HG03442 (cell line): ENCODE measurements at regions not wholly inside any gene's neighbourhood (a gene's known extent, or its start where the extent isn't known, plus 50 kb on each side); places are given as distances from the start of the nearest gene placed in this dataset.

ENCODE experiments used
- ATAC-seq: cut with Tn5 transposase; IDR thresholded peaks from one replicate; pipeline ENCODE4 v1.9.1; 2021; ENCODE audit warnings: mild to moderate bottlenecking, moderate library complexity; ENCODE audit not compliant: unreplicated experiment

DNA sequence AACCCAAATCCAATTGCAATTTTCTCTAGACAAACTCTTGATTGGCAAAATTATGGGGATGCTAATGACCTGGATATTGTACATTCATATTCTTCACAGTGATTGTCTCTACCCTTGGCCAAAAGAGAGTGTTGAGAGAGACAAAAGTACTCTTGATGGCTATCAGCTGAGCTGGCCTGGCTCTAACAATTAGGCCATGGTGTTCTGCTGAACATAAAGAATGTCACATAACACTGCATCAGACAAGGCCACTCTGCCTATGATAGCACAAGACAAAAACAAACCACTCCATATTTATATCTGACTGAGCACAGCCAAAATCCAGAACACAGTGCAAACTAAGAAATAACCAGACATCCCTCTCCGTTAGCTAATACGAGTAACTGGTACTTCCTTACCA is 101.7 kb downstream of the ADAMTS1 start:
- ATAC-seq: no peak

DNA sequence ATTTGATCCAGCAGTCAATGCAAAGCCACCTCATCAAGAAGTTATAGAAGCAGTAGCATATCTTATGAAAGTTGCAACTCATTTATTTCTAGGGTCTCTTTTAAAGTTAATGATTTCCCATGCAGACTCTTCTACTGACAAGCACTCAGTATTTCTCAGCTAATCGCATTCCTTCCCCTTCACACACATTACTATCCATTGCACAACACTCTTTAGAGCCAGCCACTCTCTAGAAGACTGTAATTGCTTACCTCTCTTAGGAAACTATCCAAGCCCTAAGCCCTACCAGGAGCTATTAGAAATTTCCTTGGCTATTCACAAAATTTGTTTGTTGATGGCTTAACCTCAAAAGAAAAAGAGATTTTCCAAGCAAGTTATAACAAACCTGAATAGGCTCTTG is 106.0 kb downstream of the ADAMTS1 start:
- ATAC-seq: no peak

DNA sequence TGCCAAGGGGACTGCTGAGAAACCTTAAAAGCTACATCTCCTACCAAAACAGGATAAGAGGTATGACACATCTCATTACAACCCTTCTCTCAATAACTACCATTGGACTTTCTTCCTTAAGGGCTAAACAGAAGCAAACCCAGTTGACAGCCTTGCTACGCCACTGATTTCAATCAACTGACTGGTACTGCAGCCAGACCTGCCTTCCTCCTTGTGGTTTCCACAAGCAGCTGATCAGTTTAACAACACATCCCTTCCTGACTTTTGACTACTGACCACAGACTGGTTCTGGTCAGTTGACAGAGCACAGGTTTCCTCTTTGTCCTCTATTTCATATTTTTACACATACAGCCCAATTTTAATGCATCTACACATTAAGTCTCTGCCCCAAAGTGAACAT is 108.8 kb downstream of the ADAMTS1 start:
- no peak for ATAC-seq

DNA sequence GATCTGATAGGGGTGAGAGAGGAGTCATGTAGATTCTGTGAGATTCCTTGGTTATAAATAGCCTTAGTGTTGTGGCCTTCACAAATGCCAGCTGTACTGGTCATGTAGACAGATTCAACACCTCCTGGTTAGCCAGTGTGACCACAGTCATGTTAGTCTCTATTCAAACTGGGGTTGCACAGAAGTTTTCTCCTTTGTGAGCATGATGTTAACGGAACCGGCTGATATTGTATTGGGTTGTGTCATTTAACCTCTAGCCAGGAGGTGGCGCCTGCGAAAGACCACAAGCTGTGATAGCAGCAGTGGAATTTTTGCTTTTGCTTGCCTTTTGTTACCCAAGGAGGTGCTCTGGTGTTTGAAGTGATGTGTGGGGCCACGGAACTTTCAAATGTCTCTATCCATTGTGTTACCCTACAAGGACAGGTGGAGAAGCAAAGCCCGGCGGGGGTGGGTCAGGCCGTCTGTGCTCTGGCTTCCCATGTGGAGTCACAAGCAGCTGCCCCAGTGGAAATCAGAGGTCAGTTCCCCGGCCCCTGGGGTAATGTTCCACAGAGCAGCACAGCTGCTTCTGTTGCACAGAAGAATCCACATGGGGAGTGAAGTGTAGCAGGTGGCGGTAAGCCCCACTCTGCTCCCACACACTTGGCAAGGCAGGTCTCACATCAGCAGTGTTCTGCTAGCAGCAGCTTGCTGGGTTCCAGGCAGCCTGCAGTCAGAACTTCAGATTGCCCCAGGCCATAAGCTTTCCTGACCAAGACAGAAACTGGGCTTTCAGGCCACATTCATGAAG is 112.6 kb downstream of the ADAMTS1 start:
- no peak for ATAC-seq

DNA sequence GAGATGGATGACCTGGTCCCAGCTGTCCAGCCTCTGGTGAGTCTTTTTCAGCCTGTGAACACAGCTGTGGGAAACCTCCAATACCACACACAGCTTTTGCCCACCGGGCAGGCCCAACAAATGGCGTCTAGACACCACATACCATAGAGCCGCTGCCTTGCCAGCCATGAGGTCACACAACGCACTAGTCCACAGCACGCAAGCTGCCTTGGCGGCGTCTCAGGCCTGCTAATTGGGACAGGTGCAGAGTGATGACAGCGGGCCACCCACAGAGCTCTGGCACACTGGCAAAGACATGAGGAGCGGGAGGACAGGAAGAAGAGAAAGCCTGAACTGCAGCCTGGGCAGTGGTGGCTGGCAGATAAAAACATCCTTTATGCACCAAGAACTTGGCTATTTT is 125.5 kb downstream of the ADAMTS1 start:
- ATAC-seq: no peak

DNA sequence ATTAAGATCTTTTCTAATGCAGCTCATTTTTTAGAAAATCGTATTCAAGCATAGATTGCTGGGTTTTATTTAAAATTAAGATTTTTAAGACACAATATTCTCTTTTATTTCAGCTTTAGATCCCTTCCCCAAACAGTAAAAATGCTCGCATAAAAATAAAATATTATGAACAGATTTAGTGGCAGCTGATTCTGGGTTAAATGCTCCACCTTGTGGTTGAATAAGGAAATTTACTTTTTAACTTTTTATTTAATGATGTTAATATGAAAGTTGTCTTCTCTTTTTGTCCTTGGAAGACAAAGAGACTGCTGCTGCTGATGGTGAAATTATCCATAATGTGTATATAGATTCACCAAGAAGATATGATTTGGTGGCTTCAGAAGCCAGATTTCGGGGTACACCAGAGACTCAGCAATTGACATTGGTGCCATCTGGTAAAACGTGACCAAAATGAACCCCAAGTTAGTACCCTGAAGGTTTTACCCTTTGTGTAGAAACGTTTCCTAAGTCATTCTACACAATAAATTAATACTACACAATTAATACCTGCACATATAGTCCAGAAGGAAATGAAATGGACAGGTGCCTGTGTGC is 128.0 kb downstream of the ADAMTS1 start:
- ATAC-seq: no peak

DNA sequence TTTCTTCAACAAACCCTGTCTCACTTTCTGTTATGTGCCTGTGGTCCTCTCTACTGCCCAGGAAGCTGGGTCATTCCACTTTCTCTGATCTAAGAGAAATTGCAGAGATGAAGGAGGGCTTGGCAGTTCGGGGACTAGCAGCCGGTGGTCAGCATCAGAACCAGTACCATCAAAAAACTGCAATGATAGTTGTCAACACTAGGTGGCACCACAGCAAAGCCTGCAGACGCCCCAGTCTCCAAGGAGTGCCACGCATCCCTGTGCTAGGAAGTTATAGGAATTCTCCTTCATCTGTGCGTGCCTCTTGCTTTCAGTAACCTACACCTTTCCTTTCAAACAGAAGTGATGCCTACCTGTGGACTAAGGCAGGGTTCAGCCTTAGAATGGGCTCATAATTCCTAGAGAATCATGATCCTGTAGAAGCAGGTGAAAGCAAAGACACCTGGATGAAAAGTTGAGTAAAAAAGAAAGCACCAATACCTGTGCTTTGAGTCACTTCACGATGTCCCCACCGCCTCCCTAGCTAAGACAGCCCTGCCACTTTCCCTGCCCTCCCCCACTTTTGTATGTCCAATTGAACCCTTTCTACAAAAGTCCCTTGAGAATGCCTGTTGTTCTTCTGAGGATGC is 129.2 kb downstream of the ADAMTS1 start:
- peak; percentile 63 for ATAC-seq

DNA sequence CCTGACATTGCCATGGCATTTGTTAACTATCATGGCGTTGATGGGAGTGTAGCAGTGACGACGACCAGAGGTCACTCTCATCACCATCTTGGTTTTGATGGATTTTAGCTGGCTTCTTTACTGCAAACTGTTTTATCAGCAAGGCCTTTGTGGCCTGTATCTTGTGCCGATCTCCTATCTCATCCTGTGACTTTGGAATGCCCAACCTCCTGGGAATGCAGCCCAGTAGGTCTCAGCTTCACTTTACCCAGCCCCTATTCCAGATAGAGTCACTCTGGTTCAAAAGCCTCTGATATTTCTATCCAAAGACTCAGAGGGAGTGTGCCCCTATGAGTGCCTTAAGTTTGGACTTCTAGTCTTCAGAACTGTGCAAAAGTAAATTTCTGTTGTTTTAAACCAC is 130.1 kb downstream of the ADAMTS1 start:
- no peak for ATAC-seq

DNA sequence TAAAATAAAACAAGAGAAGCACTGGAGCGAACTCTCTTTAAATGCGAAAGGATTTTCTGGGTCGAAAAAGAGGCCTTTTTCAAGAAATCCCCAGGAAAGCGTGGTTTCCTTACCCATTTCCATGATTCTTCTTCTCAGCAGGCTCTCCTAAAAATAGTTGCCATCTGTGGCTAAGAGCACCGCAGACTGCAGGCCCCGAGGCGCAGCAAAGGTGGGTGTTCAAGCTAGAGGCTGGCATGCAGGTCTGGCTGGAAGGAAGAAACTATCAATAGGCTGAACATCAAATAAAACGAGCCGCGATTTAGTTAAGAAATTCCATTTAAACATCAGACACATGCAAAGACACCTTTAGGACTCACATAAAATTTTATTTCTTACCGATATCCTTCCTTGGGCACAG is 135.1 kb downstream of the ADAMTS1 start:
- ATAC-seq: no peak

DNA sequence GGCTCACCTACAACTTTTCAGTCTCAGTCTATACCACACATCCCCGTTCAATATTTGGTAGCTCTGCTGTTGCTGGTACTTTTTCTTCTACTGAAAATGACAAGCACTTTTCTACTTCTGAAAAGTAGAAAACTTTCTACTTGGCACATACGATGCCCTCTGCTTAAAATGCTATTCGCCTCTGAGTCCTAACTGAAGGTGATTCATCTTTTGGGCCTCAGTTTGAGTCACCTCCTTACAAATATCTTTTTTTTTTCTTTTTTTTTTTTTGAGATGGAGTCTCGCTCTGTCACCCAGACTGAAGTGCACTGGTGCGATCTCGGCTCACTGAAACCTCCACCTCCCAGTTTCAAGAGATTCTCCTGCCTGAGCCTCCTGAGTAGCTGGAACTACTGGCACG is 136.0 kb upstream of the CYYR1 start:
- no peak for ATAC-seq

DNA sequence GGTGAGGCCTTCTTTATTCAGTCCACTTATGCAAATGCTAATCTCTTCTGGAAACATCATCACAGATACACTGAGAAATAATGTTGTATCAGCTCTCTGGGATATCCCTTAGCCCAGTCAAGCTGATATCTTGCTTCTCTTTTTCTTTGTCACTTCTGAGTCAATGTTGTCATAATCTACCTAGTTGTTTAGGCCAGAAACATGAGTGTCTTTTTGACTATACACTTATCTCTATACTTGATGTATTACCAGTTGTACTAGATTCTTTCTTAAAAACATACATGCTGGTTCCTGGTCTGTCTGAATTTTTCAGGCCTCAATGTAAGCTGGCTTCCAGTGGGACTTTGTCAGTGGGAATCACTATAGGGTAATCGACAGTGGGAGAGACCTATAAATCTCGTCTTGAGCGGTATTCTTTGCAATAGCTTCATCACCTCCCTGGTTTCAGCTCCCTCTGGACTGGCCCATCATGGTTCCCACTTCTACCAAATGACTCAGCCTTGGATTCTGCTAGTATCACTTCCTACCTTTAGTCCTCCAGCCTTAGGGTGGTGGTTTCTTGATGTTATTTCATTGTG is 135.2 kb upstream of the CYYR1 start:
- ATAC-seq: no peak

DNA sequence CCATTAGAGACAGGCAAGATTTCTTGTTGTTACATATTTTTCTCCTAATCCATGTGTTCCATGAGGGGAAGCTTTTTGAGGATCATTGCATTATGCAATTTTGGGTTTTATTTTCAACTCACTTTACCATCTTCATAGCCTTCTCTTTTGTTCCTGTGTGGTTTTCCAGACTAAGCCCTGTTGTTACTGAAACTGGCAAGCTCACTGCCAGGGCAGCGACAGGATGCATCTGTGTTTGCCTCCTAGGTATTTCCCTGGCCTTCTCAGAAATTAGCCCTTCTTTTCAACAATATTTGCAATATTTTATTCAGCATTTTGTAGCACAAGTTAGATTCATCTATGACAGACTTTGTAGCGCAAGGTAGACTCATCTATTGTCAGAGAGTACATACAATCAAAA is 134.2 kb upstream of the CYYR1 start:
- ATAC-seq: no peak

DNA sequence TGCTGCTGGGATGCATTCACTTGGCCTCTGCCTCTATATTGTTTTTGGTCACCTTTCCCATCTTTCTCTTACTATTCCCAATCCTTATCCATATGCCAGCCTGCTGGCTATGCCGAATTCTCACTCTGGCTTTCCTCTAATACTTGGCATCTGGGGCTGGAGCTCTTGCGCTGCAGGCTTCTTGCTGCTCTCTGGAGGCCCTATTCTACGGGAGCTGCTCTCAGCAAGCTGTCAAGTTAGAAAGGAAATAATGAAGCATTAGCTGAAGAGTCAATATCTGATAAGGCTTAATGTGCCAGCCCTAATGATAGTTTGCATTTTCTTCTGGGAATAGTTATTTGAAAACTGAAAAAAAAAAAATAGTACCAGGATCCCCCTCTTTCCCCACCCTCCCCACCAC is 125.3 kb upstream of the CYYR1 start:
- no peak for ATAC-seq

DNA sequence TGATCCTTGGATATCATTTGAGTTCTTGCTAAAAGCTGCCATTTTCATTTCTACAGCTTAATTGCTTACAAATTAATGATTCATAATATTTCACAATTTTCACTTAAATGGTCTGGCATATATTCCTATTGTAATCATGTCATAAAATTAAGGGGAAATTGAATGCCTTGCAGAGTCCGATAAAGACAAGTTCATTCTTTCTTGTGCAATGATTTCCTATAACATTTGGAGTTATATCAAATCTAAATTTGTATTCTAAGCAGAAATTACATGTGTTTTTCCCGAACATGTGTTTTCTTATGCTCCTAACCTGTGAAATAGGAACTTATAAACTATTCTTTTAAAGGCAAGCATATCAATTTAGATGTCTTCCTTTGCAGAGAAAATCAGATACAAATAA is 118.3 kb upstream of the CYYR1 start:
- ATAC-seq: no peak

DNA sequence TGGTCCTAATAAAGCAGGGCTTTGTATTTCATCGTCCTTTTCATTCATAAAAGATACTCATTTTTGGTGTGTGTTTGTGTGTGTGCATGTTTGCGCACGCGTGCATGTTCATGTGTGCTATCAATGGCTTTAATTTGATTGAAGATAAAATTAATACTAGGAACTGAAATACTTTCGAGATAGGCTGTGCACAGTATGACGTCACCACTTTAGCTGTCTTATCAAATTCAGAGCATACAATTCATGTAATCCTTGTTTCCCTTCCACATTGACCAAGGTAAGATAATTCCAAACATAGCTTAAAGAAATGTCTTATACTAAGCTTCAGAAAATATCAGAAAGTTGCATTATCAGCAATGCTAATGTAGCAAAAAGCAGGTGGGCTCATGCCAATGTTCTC is 113.6 kb upstream of the CYYR1 start:
- ATAC-seq: no peak

DNA sequence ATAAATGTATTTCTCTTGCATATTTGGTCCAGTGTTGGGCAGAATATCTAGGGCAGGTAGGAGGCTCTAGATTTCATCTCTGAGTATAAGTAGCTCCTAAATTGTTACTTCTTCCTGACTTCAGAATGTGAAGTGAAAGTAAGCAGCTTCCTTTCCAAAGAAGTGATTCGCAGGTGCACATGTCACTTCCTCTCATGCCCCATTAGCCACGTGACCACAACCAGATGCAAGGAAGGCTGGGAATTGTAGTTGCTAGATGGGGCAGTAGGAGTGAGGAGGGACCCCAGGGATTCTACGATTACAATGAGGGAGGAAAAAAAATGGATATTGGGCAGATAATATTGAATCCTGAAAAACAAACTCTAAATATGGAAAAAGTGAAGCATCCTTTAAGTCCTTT is 113.2 kb upstream of the CYYR1 start:
- ATAC-seq: peak; percentile 84

DNA sequence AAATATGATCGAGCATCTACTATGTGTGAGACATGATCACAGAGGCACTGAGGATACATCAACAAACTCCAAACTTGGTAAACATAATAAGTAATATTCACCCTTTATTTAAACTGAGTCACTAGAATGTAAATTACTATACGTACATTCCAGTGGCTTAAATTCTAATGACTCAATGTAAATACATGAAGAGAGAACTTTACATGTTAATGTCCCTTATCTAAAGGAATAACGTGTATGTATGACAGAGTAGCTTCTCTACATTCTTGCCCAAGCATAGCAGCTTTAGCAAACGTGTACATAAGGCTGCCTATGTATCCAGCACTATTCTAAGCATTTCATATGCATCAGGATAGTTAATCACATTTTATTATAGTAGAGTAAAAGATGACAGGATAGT is 111.8 kb upstream of the CYYR1 start:
- no peak for ATAC-seq

DNA sequence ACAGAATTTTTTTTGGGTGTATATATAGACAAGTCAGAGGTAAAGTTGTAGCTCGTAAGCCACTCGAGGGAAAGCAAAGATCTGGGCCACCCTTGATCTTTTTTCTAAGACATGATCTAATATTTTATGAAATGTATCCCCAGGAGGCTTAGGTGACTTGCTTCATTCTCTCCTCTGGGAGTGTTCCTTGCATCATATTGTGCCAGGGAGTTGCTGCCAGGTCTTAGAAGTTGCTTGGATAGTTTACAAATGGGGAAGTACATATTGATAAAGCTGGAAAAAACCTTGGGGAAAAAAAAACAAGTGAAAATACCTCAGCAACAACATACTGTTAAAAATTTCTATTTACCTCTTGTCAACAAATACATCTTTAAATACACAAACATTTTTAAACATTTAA is 110.9 kb upstream of the CYYR1 start:
- no peak for ATAC-seq

DNA sequence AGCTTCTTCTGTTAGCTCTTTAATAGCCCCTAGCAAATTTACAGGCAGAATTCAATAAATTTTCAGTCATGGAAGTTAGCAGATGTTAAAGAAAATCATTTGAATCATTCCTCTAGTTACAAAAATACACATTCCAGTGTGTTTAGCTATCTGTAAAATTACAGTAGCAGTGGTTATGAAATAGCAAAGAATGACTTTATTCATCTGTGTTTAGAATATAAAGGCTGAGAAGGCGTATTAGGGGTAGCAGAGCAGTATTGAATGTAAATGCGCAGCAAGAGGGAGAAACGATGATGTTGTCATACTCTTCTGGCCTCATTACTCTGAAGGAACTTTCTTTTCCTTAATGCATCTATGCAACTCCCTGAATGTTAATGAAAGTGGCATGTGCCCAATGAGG is 106.2 kb upstream of the CYYR1 start:
- ATAC-seq: no peak

DNA sequence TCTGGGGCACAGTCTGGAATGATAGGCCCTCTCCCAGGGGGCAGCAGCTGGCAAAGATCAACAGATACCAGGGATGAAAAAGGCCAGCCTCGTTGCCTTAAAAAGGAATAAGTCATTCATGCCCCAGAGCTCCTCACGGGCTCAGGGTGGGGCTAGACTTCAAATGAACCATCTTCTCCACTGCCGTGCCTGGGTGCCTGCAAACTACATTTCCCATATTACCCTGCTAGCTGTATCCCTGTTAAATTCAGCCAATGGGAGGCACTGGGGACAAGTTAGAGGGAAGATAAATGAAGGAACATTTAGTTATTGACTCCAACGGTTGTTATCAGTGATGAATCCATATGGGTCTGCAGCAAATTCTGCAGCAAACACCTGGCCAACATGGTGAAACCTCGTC is 101.2 kb upstream of the CYYR1 start:
- no peak for ATAC-seq

DNA sequence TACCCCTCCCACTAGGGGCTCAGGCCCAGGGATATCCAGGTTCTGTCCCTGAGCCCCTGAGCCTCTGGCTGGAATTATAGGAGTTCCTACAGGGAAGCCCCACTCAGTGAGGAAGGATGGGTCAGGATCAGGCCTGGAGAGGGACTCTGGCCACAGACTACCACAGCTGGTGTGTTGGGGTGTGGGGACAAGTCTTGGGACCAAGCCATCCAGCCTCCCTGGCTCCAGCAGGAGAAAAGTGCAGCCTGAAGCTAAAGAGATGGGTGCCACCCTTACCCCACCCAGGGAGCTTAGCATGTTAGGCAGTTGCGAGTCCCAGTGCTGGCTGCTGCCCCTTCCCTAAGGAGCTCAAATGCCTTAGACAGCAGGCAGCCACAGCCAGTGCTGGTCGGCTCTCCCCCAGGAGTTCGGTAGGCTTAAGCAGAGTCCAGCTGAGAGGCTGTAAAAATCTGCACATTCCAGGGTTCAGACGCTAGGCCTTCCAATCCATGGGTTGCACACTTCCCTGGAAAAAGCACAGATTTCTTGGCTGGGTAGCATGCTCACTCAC is 96.2 kb upstream of the CYYR1 start:
- no peak for ATAC-seq

DNA sequence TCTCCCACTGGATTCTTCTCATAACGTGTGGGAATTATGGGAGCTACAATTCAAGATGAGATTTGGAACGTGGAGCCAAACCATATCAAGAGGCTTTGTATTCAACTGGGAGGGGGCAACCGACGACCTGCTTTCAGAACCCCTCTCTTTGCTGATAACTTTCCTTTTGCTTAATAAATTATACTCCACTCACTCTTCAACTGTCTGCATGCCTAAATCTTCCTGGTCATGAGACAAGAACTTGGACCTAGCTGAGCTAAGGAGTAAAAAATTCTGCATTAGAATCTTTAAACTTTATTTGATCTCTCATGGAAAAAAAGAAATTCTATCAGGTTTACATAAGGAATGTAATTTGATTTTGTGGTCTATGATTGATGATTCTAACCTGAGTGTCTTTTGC is 86.7 kb upstream of the CYYR1 start:
- no peak for ATAC-seq
